ENCODE measurements at regions not wholly inside any gene's neighbourhood (a gene's known extent, or its start where the extent isn't known, plus 50 kb on each side); places are given as distances from the start of the nearest gene placed in this dataset.

DNA sequence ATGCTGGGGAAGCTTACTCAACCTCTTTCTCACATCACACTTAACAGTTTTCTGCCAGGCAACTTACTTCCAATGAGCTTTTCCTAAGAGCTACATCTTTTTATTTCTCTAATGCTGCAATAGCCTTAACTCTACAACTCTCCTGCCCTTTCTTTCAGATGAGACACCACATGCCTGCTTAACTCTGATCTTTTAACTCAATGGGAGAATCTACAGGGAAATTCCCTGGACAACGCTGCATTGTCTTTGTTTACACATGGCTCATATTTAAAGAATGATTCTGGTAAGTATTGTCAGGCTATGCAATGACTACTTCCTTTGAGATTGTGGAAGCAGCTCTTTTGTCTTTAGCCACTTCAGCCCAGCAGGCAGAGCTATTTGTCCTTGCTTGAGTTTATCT lies 353.1 kb upstream of the BCHE start:
- TF ChIP-seq FOXM1 (CRISPR knock-in tag; IDR thresholded peaks at IDR 0.05) = no peak
- TF ChIP-seq, protein P1, sequence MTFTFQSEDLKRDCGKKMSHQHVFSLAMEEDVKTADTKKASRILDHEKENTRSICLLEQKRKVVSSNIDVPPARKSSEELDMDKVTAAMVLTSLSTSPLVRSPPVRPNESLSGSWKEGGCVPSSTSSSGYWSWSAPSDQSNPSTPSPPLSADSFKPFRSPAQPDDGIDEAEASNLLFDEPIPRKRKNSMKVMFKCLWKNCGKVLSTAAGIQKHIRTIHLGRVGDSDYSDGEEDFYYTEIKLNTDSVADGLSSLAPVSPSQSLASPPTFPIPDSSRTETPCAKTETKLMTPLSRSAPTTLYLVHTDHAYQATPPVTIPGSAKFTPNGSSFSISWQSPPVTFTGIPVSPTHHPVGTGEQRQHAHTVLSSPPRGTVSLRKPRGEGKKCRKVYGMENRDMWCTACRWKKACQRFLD (CRISPR knock-in tag; IDR thresholded peaks at IDR 0.05; ENCODE audit: borderline replicate concordance) = no peak
- no peak for TF ChIP-seq ZSCAN22 (CRISPR knock-in tag; IDR thresholded peaks at IDR 0.05)
- no peak for TF ChIP-seq MTF1 (CRISPR knock-in tag; IDR thresholded peaks at IDR 0.05)
- TF ChIP-seq PTBP1 (IDR thresholded peaks at IDR 0.05; ENCODE audit: low read depth, low read length, poor library complexity, severe bottlenecking) = no peak
- no peak for TF ChIP-seq KDM6A (CRISPR knock-in tag; IDR thresholded peaks at IDR 0.05; ENCODE audit: low read depth)
- TF ChIP-seq, protein P2, sequence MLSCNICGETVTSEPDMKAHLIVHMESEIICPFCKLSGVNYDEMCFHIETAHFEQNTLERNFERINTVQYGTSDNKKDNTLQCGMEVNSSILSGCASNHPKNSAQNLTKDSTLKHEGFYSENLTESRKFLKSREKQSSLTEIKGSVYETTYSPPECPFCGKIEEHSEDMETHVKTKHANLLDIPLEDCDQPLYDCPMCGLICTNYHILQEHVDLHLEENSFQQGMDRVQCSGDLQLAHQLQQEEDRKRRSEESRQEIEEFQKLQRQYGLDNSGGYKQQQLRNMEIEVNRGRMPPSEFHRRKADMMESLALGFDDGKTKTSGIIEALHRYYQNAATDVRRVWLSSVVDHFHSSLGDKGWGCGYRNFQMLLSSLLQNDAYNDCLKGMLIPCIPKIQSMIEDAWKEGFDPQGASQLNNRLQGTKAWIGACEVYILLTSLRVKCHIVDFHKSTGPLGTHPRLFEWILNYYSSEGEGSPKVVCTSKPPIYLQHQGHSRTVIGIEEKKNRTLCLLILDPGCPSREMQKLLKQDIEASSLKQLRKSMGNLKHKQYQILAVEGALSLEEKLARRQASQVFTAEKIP (CRISPR knock-in tag; IDR thresholded peaks at IDR 0.05; ENCODE audit: borderline replicate concordance) = no peak
- no peak for TF ChIP-seq GATAD2A (CRISPR knock-in tag; IDR thresholded peaks at IDR 0.05)
- TF ChIP-seq ZNF572 (CRISPR knock-in tag; IDR thresholded peaks at IDR 0.05) = no peak
- no peak for TF ChIP-seq ZNF724P (CRISPR knock-in tag; IDR thresholded peaks at IDR 0.05; ENCODE audit: borderline replicate concordance)
- TF ChIP-seq ZNF260 (CRISPR knock-in tag; IDR thresholded peaks at IDR 0.05; ENCODE audit: borderline replicate concordance, low read depth) = no peak
- WGBS (ENCODE audit: low lambda C conversion rate) = 0% methylated on average over 1 of the region's 1 CpG
- no peak overlapping the region for H2AFZ ChIP-seq (ENCODE audit: low read length)
- CTCF ChIA-PET (ENCODE audit: low intra/inter-chr PET ratio, low total read pairs) = no interaction called here
- no peak overlapping the region for H3K9ac ChIP-seq (ENCODE audit: insufficient read depth, low read depth, low read length)
- no peaks in the 10 kb centered on the region for H3K79me2 ChIP-seq (ENCODE audit: insufficient read depth, low read length)
- H4K20me1 ChIP-seq (ENCODE audit: insufficient read depth, low read length) = no peaks in the 10 kb centered on the region
- no TSS peak for BruUV-seq (replicated peaks)
- POLR2A ChIA-PET = no interaction called here
- FAIRE-seq = no peak
- no peak overlapping the region for H3K4me2 ChIP-seq (ENCODE audit: low read depth, low read length)
- no peak overlapping the region for H3K27ac ChIP-seq (ENCODE audit: extremely low read length, insufficient read depth, low read length)
- no peaks in the 10 kb centered on the region for H3K27me3 ChIP-seq (ENCODE audit: control insufficient read depth in 1 of 2, insufficient read depth in 2 of 2, low read length in 2 of 2)
- no peak overlapping the region for H3K4me3 ChIP-seq (replicated peaks in 1 of 3; ENCODE audit: insufficient read depth in 1 of 3, low read depth in 2 of 3, low read length in 3 of 3)
- no peaks in the 10 kb centered on the region for H3K36me3 ChIP-seq (replicated peaks in 1 of 2; ENCODE audit: control insufficient read depth in 1 of 2, insufficient read depth in 2 of 2, low read length in 2 of 2)
- intact Hi-C loops (cut with micrococcal nuclease; ENCODE audit: unreplicated experiment) (no loop called here), in situ Hi-C loops (cut with HindIII; ENCODE audit: extremely low pct_ligation_motif_present, low pct_unique_long_range_greater_than_20kb) (no loop called here)
- no peak for DNase-seq (ENCODE audit: low spot score)
- no peak for ATAC-seq
- H3K9me3 ChIP-seq (ENCODE audit: low read length) = no peaks in the 10 kb centered on the region
- H3K4me1 ChIP-seq (ENCODE audit: insufficient read depth, low read length) = no peaks in the 10 kb centered on the region

All from HepG2 (cell line).